HG03354 (cell line): ENCODE measurements at regions not wholly inside any gene's neighbourhood (a gene's known extent, or its start where the extent isn't known, plus 50 kb on each side); places are given as distances from the start of the nearest gene placed in this dataset.

Experiments
- ATAC-seq: cut with Tn5 transposase; IDR thresholded peaks from one replicate; pipeline ENCODE4 v1.9.1; 2021; ENCODE audit warnings: mild to moderate bottlenecking; ENCODE audit not compliant: unreplicated experiment, poor library complexity, severe bottlenecking

GRCh38 chr17:12282056-12282455 is 261.4 kb downstream of the MAP2K4 start:
- no peak for ATAC-seq

DNA sequence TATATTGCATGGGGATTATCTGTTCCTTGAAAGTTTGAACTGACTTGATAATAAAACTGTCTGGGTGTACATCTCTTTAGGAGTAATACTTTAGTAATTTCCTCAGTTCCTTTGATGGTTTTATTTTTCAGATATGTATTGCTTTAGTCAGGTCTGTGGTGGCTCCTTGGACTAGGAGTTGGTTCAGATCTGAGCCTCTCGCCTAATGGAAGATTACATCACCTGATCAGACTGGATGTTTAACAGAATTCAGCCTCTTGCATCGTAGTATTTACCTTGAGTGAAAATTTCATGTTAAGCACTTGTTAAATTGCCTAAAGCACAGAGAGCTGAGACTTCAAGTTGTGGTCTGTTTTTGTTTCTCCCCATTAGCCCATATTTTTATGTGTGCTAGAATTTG is 267.3 kb downstream of the MAP2K4 start:
- ATAC-seq: no peak

DNA sequence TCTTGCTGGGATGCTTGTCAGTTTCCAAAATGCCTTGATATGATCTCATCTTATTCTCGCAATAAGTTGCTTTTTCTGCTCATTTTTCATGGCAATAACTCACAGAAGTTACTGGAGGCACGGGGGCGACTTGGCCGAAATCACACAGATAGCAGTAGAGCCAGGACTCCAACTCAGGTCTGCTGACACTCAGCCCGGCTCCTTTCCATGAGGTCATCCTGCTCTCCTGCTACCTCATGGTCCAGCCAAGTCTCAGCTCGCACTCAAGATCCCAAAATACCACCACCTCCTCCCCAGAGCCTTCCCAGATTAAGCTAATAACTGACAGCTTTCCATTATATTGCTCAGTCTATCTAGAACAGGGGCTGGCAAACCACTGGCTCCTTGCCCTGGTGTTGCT is 269.5 kb downstream of the MAP2K4 start:
- ATAC-seq: no peak

DNA sequence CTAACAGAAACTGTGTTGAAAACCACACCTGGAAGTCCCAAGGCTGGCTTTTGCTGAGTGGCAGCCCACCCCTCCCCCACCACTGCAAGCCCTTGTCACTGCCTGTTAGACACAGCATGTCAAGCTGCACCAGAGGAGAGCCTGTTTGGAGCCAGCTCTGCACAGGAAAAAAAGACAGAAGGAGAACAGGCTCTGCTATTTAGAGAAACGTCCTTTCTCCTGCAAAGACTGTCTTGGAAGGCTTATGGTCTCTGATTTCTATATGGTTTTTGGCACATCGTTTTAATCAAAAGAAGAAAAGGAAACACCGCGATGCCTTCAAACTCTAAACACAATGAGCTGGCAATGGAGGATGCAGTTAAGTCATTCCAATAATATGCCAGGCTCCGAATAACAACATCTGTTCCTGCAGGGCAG is 275.5 kb downstream of the MAP2K4 start:
- ATAC-seq: no peak

DNA sequence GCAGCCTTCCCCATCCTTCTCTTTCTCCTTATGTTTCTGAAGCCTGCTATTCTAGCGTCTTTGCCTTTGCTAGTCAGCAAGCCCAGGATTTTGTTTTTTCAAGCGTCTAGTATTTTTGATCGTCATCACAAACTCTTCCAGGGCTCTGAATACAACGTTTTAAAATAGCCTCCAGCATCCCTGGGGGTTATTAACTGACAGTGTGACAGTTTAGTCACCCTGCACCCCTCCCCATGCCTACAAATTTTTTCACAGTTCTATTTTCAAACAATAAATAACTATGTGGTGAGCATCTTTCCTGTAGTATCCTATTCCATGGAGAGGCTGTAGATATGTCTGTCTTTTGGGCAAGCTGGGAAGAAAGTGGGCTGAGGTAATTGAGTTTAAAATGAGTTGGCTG is 280.9 kb downstream of the MAP2K4 start:
- ATAC-seq: no peak

- ATAC-seq: no peak
These were observed 282.0 kb downstream of the MAP2K4 start for GRCh38 chr17:12302711-12303110.

DNA sequence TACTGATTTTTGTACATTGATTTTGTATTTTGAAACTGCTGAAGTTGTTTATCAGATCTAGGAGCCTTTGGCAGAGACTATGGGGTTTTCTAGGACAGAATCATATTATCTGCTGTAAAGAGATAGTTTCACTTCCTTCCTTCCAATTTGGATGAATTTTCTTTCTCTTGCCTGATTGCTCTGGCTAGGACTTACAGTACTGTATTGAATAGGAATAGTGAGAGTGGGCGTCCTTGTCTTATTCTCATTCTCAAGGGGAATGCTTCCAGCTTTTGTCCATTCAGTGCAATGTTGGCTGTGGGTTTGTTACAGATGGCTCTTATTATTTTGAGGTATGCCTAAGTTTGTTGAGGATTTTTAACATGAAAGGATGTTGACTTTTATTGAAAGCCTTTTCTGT is 290.1 kb downstream of the MAP2K4 start:
- no peak for ATAC-seq

DNA sequence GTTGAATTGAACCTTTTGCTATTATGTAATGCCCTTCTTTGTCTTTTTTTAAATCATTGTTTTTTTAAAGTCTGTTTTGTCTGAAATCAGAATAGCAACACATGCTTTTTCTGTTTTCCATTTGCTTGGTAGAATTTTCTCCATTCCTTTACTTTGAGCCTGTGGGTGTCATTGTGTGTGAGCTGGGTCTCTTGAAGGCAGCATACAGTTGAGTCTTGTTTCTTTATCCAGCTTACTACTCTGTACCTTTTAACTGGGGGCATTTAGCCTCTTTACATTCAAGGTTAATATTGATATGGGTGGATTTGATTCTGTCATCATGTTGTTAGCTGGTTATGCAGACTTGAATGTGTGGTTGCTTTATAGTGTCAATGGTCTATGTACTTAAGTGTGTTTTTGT is 292.0 kb downstream of the MAP2K4 start:
- ATAC-seq: no peak

DNA sequence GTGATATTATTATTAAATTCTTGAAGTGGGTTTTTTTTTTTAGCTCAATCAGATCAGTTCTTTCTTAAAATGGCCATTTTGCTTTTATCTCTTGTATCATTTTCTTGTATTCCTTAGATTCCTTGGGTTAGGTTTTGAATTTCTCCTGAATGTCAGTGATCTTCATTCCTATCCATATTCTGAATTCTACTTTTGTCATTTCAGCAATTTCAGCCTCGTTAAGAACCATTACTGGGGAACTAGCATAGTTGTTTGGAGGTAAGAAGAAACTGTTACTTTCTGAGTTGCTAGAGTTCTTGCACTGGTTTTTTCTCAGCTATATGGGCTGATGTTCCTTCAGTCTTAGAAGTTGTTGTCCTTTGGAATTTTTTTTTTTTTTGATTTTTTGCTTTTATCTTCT is 293.1 kb downstream of the MAP2K4 start:
- no peak for ATAC-seq

DNA sequence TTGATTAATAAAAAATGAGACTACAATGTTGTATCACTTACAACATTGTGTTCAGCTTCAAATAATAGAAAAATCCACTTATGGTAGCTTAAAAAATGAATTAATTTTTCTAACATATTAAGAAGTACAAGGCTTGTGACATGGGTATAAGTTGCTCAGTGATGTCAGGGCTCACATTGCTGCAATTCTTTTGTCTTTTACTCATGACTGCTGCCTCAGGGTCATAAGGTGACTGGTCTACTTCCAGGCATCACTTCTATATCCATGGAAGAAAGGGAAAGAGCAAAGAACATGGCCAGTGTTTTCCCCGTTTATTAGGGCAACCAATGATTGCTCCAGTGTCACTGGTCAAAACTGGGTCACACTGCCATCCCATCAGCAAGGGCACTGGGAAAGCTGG is 295.3 kb downstream of the MAP2K4 start:
- ATAC-seq: no peak

DNA sequence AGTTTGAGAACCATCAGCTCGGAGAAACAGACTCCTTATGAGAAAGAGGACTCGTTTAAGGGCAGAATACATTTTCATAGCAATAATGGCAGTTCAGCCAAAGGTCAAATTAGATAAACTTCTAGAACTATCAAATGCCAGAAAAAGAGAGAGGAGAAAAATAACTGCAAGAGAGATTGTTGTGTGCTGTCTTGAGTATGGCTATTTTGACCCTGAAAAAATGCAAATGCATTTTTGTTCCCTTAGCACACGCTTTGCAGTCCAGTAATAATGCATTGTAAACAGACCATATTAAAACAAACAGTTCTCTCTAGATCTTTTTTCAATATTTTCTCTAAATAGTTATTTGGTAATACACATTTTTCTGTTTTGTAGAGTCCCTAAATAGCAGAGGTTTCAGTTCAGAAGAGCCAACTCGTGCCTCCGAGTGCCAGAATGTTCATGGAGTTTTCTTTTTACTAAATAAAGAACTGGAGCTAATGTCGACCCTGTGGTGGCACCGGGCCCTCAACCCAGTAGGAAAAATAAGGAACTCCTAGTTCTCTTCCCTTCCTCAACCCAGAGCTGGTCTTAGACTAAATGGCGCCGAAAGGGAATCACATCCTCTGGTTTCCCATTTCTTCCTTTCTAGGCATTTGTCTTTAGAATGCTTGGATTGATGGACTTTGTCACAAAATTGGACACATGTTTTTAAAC is 298.0 kb downstream of the MAP2K4 start:
- no peak for ATAC-seq

DNA sequence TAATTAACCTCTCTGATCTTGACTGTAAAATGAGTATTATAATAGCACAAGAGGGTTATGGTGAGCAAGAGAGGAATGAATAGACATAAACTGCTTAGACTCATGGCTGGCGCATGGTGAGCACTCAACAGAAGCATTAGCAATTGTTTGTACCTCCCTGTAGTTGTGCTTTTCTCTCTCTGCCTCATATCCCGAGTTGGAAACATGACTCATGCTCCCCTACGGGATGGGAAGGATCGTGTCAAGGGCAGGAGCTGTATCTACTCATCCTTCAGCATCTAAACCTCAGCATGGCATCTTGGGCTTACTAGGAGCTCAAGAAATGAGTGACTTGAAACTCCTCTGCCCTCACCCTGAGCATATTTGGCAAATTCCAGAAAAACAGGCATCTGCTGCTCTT is 299.6 kb downstream of the MAP2K4 start:
- no peak for ATAC-seq

- no peak for ATAC-seq
These were observed 307.5 kb downstream of the MAP2K4 start for GRCh38 chr17:12328204-12328603.

GRCh38 chr17:12330456-12330855 is 309.8 kb downstream of the MAP2K4 start:
- no peak for ATAC-seq

- no peak for ATAC-seq
These were observed 320.7 kb downstream of the MAP2K4 start for GRCh38 chr17:12341328-12341727.

- ATAC-seq: no peak
These were observed 321.5 kb downstream of the MAP2K4 start for GRCh38 chr17:12342161-12342560.

GRCh38 chr17:12342609-12343435 is 322.1 kb downstream of the MAP2K4 start:
- ATAC-seq: no peak

DNA sequence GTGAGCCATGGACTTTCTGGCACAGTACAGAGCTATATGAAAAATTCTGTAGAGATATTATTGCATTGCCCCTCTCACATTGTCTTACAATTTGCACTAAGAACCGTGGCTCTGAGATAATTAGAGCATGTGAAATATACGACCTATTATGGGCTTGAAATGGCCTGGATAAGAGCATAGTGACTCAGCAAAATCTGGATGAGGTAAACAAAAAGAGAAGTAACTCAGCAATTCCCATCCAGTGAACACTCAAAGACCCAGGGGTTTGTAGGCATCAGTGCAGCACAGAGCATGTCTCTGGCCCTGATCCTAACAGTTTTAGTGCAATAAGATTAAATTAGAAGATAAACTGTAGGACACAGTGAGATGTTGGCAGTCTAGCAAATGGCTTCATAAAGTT is 317.2 kb upstream of the MYOCD start:
- no peak for ATAC-seq

DNA sequence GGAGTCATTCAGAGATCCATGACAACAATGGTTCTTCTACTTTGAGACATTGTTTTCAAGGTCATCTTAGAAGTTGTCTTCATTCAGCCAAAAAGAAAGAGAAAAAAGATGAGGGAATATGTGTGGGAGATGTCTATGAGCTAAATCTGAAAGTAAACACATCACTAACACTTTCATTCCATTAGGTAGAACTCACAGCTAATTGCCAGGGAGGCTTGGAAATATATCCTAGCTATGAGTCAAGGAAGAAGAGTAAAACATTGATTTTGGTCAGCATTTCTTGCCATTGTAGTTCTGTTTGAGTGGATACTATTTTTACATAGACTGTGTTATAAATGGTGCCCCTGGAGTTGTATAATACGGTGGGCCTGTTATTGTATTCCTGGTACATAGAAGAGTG is 316.4 kb upstream of the MYOCD start:
- no peak for ATAC-seq

DNA sequence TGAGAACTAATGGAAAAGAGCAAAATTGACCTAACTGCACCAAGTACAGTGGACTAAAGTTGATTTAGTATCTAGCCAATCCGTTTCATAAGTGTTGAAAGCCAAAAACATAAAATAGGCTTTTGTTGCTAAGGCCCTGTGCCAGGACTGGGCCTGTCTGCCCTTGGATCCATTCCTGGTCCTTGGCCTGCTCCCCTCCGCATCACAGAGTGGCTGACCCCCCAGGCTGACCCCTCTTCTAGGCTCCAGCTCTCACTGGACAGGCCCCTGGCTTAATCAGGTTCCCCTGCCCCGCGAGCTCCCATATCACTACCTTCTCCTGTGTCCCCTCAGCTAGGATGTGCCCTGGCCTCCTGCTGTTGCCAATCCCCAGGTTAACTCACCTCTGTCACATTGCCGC is 313.6 kb upstream of the MYOCD start:
- ATAC-seq: no peak

DNA sequence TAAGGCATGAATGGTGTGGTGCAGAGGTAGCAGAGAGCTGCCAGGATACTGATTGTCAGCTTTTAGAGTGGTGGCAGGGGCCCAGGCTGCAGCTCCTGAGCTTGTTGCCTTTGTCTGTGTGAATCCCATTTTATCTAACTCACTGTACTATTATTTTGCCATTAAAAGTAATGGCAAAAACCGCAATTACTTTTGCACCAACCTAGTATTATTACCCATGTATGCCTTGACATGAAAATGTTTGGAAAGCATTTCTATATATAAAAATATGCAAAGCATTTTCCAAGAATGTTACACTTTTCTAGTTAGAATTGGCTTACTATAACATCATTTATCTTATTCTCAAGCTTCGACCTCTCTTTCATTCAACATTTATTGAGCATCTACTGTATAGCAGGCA is 308.1 kb upstream of the MYOCD start:
- ATAC-seq: no peak
